ENCODE measurements at regions not wholly inside any gene's neighbourhood (a gene's known extent, or its start where the extent isn't known, plus 50 kb on each side); places are given as distances from the start of the nearest gene placed in this dataset.

- TF ChIP-seq CTCF (conservative IDR thresholded peaks at IDR 0.05; ENCODE audit: low read depth, low read length): no peak
- H3K4me3 ChIP-seq (ENCODE audit: low read depth, low read length): no peak overlapping the region
- no peak for DNase-seq (ENCODE audit: low read depth)
Measured at GRCh38 chr11:45512471-45513148, 152.8 kb downstream of the CHST1 start.

- no peak for TF ChIP-seq CTCF (conservative IDR thresholded peaks at IDR 0.05; ENCODE audit: low read depth, low read length)
Measured at GRCh38 chr11:45511566-45511965, 153.9 kb downstream of the CHST1 start.

GRCh38 chr11:45507916-45508315, 157.5 kb downstream of the CHST1 start:
- H3K4me3 ChIP-seq (ENCODE audit: low read depth, low read length): no peak overlapping the region
- DNase-seq (ENCODE audit: low read depth): no peak
- TF ChIP-seq CTCF (conservative IDR thresholded peaks at IDR 0.05; ENCODE audit: low read depth, low read length): no peak

More at GRCh38 chr11:45511566-45511965, 153.9 kb downstream of the CHST1 start:
- H3K4me3 ChIP-seq (ENCODE audit: low read depth, low read length): no peak overlapping the region
- no peak for DNase-seq (ENCODE audit: low read depth)

GRCh38 chr11:45503311-45503710, 162.1 kb downstream of the CHST1 start:
- no peak for DNase-seq (ENCODE audit: low read depth)
- TF ChIP-seq CTCF (conservative IDR thresholded peaks at IDR 0.05; ENCODE audit: low read depth, low read length): no peak
- H3K4me3 ChIP-seq (ENCODE audit: low read depth, low read length): no peak overlapping the region

GRCh38 chr11:45502226-45502545, 163.2 kb downstream of the CHST1 start:
- TF ChIP-seq CTCF (conservative IDR thresholded peaks at IDR 0.05; ENCODE audit: low read depth, low read length): no peak
- no peak overlapping the region for H3K4me3 ChIP-seq (ENCODE audit: low read depth, low read length)
- DNase-seq (ENCODE audit: low read depth): no peak

GRCh38 chr11:45501392-45502225, 163.8 kb downstream of the CHST1 start:
- DNase-seq (ENCODE audit: low read depth): no peak
- TF ChIP-seq CTCF (conservative IDR thresholded peaks at IDR 0.05; ENCODE audit: low read depth, low read length): no peak
- no peak overlapping the region for H3K4me3 ChIP-seq (ENCODE audit: low read depth, low read length)
